CD4-positive, alpha-beta T cell treated with Interleukin-15 for 4 hours (primary cell): ENCODE measurements at regions not wholly inside any gene's neighbourhood (a gene's known extent, or its start where the extent isn't known, plus 50 kb on each side); places are given as distances from the start of the nearest gene placed in this dataset.
"Not testable (repeated sequence)": the region's sequence is repeated elsewhere in the genome, so short reads cannot be mapped to it uniquely, and the experiment has no call there.

ENCODE experiments used
- DNase-seq: peaks from one replicate; pipeline ENCODE4 v3.0.0-alpha.2; 2020; ENCODE audit warnings: low spot score

DNA sequence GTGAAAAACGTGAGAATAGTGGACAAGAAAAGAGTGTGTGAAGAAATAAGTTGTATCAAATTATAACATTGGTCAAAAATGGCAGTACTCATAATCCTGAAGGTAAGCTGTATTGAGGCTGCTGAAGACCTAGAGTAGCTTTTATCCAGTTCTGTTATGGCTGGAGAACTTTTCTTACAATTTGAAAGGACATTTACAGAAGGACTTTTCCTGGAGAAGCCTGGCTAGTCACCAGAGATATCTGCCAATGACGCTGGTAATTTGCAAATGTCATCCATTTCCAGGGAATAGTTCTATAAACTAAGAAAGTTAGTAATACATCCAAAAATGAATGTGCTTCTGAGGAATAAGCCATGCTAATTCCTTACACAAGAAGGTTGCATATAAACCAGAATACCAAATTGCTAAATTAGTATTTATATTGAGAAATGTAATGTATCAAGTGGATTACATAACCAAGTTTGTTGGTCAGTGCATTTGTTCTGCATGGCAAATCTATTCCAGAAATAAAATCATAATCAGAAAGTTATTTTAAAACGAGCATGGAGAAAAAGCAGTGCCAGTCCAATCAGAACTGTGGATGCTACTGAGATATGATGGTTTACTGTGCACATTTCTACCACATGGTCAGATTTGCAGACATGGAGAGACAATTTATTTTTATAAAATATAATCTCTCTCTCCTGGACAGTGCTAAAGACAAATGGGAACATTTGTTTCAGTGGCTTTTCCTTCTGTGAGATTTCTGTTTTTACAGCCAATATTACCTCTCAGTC, 743.7 kb upstream of the HS3ST1 start:
- no peak for DNase-seq

DNA sequence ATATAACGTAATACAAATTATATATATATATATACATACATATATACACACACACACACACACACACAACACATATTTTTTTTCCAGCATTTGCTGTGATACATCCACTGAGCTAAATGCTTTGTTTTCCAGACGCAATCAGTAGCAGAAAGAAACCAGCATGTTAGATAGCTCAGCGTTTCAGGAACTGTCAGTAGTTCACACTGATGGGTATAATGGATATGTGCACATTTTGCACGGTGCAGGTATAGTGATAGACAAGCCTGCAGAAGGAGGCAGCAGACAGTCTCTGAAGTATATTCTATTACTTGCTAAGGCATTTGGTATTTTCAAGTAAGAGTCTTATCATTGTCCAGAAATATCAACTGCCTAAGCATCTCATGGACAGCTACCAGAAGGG, 741.6 kb upstream of the HS3ST1 start:
- no peak for DNase-seq

DNA sequence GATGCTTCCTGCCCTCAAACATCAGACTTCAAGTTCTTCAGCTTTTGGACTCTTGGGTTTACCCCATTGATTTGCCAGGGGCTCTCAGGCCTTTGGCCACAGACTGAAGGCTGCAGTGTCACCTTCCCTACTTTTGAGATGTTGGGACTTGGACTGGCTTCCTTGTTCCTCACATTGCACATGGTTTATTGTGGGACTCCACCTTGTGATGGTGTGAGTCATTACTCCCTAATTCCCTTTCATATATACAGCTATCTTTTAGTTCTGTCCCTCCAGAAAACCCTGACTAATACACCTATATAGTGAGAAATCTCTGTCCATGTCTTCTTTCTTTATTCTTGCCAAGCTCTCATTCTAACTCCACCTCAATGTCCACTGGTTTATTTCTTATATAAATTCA, 736.9 kb upstream of the HS3ST1 start:
- no peak for DNase-seq

DNA sequence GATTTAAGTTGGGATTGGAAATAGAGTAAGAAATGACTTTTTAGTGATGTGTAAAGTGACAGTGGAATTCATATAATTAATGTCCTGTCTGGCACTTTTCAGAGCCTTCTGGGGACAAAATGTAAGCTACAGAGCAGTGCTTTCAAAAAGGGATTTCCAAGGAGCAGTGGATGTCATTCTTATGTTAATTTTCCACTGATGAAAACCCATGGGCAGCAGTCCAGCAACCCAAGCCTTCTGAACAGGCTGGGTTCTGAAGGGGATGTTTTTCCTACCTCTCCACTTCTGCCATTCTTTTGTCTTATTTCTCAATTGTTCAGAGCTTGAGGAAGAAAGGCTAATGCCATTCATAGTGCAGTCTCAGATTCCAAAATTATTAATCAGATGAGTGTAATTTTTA, 717.6 kb upstream of the HS3ST1 start:
- DNase-seq: no peak

DNA sequence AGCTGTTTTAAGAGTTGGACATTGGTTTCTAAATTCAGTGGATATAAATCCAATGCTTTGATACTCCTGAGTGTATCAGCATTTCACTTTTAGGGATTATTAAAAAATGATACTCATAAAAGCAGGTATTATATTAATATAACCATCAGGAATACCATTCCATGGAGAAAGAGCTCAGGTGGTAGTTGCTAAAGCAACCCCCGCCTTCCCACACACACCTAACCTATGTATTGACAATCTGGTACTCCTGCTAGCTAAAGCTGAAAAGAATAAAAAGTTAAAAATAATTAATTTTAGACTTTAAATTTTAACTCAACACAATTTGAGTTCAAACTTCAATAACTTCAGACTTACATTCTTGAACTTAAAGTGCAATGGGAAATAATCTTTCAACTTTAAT, 717.1 kb upstream of the HS3ST1 start:
- DNase-seq: no peak

DNA sequence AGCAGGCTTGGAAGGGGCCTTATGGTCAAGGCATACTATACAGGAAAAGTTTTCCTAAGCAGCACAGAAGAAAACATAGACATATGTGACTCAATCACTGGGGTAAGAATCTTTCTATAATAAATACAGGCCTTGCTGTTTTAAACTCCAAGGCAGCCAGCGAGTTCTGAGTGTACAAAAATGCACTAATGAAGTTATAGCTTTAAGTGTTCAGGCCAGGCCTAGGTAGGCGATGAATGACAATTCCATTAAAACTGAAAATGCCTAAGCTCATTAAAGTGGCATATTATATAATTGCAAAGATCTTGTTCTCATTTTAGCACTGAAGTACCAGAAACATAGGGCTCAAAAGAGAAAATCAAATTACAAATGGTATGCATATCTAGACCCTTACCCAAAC, 716.4 kb upstream of the HS3ST1 start:
- no peak for DNase-seq

DNA sequence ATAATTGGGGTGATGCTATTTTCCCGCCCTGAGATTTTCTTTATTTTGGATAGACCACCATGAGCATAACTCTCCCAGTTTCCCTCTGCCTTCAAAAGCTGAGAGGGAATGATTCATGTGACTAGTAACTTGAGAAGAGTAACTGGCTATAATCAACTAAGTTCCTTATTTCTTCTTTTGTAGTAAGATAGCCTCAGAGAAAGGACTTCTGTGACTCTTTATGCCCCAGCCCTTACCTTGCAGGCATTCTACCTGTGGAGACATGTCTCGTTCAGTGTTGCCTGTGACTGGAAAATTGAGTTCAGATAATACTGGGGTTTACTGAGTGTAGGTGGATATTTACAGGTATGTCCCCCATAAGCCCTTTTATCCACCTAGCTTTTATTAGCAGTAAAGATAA, 715.4 kb upstream of the HS3ST1 start:
- DNase-seq: no peak

DNA sequence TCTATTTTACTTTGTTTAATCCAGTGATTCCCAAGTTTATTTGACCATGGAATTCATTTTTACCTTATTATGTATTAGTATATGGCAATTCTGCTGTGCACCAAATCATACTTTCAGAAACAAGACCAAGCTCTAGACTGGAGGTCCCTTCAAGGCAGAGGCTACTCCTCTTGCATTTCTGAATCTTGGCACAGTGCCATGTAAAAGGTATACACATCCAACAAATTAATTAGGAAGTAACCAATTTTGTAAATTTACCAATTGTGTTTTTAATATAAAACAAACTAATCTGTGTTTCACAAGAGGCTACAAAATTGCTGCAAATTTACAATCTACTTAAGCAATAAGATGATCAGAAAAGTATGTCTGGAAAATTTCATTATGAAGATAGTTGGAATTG, 712.2 kb upstream of the HS3ST1 start:
- no peak for DNase-seq

DNA sequence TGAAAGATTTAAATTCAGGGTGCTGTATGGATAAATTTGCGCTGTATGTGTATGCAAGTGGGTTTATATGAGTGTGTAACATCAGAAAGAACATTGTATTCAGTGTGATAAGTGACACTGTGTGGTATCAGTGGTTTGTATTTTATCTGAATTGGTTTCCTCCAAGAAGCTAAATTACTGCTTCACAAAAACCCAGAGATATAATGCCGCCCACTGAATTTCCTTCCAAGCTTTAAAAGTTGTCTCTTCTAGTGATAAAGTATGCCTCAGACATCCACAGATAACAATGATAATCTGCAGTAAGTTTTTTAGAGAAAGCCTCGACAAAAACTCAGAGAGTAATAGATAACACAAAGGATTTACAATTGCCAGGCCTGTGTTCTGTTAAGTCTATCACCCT, 710.6 kb upstream of the HS3ST1 start:
- DNase-seq: no peak

DNA sequence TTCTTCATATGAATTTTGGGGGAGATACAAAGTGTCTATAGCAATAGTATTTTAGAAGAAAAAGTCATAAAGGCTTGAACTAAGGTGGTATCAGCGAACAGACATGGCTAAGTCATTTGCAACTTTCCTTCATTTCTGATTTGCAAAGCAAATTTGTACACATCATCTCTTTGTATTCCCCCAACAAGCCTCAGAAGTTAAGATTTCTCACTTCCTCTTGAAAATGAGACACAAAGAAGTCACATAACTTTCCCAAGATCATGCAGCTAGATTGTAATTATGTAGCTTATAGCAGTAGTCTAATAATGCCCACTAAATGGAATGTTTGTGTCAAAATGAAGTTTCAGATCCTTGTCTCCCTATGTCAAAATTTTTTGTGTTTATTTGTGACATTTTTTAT, 709.8 kb upstream of the HS3ST1 start:
- no peak for DNase-seq

DNA sequence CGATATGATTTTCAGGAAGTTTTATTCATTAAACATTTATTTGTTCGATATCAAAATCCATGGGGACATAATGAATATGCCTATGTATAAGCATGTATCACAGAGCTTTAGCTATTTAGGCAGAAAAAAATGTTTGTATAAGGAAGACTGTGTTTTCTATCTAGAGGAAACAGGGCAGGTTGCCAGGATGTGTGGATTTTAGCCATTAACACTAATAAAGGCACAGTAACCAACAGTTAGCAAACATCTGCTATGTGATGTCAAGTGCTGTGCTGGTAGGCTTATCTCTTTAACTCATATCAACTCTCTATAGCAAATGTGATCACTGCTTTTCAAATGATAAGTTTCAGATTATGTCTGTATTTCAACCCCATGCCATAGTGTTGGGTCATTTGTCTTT, 708.9 kb upstream of the HS3ST1 start:
- no peak for DNase-seq

DNA sequence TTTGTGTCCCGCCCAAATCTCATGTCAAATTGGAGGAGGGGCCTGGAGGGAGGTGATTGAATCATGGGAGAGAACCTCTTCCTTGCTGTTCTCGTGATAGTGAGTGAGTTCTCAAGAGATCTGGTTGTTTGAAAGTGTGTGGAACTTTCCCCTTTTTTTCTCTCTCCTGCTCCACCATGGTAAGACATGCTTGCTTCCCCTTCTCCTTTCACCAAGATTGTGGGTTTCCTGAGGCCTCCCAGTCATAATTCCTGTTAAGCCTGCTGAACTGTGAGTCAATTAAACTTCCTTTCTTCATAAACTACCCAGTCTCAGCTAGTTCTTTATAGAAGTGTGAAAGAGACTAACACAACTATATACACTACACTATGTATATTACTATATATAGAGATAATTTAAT, 697.8 kb upstream of the HS3ST1 start:
- DNase-seq: no peak

DNA sequence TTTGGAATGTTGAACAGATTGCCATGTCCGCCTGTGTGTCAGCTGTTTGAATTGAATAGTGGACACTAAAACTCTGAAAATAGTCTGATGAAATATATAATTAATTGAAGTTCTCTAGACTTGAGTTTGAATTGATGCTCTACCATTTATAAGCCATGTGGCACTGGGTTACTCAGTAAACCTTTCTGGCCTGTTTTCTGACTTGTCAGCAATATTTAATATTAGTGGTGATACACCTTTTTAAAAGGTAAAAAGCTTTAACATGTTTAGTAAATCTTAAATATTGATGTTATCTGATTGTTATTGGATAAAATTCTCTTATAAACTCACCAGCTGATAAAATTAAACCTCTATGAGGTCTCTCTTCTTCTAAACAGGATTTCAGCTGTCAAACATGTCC, 695.4 kb upstream of the HS3ST1 start:
- DNase-seq: no peak

DNA sequence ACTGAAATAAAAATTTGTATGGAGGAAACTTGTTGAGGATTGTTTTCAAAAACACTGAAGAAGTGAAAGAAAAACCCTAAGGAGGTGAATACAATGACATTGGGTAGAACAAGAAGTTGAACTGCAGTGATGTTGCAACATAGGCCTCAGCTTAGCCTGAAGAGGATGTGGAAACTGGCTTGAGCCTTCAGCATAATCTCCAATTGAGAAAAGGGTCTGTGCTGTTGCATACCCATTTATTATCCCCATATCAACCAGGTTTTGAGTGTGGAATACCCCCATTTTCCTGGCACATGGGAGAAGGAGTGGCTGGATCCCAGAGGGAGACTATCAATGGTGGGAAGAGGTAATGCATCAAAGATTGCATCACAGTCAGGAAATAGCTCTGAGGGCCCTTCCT, 695.0 kb upstream of the HS3ST1 start:
- DNase-seq: no peak

DNA sequence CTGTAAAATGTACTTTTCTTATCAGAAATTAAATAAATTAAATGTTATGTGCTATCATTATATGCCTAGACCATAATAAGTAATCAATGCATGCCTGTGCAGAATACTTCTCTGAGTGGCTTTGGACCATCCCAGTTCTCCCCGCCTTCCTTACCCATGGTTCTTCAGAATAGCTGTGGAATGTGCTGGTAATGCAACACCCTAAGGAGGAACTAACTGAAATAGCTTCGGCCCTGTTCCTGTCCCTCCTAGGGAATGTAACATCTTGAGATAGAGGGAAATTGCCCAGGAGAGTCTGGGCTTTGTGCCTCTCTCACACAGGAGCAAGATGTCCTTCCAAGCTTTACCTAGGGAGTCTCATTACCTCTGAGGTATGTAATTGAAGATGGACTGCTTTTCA, 693.6 kb upstream of the HS3ST1 start:
- no peak for DNase-seq

DNA sequence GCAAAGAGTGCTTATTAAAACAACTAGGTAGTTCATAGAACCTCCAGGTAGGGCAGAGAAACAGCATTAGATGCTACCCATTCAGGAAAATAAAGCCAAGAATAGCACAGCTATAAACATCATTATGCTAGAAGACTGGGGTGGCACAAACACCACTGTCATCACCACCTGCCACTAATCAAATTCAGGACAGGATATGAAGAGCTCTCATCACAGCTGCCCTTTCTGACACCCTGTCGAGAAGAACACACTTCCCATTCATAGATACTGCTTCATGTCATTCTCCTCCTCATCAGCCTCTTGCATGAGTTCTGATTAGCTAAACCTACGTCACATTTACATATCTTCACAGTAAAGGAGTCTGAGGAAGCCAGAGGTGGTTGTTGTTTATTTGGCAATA, 692.3 kb upstream of the HS3ST1 start:
- DNase-seq: no peak

DNA sequence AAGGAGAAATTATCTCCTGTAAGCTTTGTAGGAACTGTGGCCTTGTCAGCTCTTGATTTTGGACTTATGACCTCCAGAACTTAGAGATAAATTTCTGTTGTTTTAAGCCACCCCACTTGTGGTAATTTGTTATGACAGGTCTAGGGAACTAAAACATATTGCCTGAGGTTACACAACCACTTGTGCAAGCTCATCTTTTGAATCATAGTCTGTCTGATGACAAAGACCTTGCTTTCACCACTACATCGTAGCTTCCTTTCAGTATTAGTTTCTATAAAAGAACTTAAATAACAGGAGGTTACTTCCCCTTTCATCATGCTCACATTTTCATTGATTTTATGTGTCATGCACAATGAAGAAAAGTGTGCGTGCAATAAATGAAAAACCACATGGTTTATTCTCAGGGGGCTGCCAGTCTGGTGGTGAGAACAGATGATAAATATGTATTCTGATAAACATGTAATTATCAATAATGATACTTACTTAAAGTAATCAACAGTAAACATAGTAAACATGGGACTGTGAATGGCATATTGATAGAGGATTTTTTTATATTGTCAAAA, 690.0 kb upstream of the HS3ST1 start:
- no peak for DNase-seq

DNA sequence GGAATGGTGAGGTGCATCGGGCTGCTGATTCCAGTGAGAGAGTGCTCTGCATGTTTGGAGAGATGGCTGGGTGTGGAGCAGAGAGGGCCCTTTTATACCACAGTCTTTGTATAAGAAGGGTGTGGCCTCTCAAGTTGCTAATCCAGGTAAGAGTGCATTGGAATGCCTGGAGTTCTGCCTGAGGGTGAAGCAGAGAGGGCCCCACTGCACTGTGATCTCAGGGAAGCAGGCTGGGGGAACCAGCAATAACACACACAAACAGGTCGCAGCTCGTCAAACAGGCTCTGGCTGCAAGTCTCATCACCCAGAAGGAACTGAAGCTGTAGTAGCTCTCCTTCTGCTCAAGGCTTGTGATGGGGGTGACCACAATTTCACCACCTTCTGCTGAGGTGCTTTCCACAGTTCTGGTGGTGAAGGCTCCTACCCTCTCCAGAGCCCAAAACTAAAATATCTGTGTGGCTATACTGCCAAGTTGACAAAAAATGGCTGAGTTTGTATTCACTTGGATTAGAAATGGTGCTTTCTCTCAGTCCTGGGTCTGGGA, 687.4 kb upstream of the HS3ST1 start:
- DNase-seq: no peak

DNA sequence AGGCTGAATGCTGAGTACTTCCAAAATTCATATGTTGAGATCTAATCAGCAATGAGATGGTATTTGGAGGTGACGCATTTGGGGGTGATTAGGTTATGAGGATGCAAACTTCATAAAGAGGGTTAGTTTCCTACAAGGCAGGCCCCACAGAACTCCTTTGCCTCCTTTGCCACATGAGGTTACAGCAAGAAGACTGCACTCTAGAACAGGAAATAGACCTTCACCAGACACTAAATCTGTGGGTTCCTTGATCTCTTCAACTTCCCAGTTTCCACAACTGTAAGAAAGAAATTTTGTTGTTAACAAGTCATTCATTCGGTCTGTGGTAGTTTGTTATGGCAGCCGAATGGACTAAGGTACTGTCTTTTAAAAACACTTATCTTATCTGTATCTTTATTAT, 681.9 kb upstream of the HS3ST1 start:
- DNase-seq: no peak

DNA sequence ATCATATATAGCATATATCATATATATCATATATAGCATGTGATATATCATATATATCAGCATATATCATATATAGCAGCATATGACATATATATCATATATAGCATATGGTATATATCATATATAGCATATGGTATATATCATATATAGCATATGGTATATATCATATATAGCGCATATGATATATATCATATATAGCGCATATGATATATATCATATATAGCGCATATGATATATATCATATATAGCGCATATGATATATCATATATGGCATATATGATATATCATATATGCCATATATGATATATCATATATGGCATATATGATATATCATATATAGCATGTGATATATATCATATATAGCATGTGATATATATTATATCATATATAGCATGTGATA, 680.4 kb upstream of the HS3ST1 start:
- DNase-seq: not testable (repeated sequence)

DNA sequence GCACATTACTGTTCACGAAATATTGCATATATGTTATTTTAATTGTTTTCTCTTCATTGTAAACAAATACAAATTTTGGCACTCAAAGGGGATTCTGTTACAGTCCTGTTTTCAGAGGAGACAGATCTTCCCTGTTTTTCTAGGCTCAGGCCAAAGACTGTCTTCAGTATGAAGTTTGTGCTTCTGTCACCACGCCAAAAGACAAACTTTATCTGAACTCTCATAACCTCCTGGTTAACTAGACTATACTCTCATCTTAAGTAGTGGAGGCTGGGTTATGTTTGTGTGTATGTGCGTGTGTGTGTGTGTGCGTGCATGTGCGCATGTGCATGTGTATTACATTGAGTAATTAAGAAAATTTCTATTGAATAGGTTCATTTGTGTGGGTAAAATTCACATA, 676.8 kb upstream of the HS3ST1 start:
- DNase-seq: no peak

DNA sequence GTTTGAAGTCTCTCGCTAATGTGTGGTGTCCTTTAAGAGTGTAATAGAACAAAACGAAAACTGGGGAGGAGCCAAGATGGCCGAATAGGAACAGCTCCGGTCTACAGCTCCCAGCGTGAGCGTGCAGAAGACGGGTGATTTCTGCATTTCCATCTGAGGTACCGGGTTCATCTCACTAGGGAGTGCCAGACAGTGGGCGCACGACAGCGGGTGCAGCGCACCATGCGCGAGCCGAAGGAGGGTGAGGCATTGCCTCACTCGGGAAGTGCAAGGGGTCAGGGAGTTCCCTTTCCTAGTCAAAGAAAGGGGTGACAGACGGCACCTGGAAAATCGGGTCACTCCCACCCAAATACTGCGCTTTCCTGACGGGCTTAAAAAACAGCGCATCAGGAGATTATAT, 661.2 kb upstream of the HS3ST1 start:
- DNase-seq: not testable (repeated sequence)

DNA sequence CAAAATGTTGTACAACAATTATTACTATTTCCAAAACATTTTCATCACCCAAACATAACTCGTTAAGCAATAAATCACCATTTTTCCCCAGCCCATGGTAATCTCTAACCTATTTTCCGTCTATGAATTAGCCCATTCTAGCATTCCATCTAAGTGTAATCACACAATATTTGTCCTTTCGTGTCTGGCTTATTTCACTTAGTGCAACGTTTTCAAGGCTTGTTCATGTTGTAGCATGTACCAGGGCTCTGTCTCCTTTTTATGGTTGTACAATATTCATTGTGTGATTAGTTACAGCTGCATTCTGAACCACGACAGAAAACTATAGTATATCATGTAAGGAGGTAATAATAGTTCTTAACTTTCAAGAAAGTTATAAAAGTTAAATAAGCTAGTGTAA, 656.0 kb upstream of the HS3ST1 start:
- DNase-seq: no peak

DNA sequence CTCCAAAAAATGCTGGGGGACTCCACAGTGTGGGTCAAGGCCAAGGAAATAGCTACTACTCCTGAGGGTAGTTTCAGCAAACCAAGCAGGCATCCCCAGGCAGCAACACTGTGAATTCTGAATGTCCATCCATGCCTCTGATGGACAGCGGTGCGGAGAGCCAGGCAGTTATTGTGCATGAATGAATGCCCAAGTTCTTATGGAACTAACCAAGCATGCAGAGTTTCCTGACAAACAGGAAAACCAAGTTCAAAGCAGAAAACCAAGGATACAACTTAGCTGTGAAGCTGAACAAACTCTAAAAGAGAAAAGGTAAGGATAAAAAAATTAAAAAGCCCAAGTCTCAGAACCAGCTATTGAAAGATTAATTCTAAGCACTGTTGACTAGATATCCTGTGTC, 642.6 kb upstream of the HS3ST1 start:
- DNase-seq: no peak
